ENCODE measurements at regions not wholly inside any gene's neighbourhood (a gene's known extent, or its start where the extent isn't known, plus 50 kb on each side); places are given as distances from the start of the nearest gene placed in this dataset.

DNA sequence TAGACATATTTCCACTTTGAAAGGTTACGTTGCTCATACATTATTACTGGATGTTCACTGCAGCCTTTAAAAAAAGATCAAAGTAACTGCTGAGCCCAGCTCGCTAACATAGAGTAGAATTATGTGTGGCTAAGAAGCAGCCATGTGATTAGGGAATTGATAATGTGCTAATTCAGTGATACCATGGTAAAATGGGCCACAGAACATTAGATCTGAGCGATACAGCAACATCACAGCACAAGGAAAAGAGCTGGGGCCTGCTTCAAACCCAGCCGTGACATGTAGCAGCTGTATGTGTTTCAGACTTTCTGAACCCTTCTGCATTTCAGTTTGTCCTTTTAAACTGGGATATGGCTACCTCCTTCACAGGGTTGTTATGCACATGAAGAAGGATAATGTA is 92.3 kb upstream of the LMNTD1 start:
- Histone ChIP-seq H2AFZ (ENCODE audit: low read length, unreplicated experiment) (no peak overlapping the region), H3K27me3 (ENCODE audit: insufficient read depth, low read length) (no peaks in the 10 kb centered on the region), H3K4me3 (ENCODE audit: low read depth, low read length) (no peak overlapping the region), H3K79me2 (ENCODE audit: control insufficient read depth, insufficient read depth, low read length, unreplicated experiment) (no peaks in the 10 kb centered on the region), H3K27ac (ENCODE audit: low read depth, low read length) (no peak overlapping the region), H3K36me3 (ENCODE audit: insufficient read depth, low read length) (no peaks in the 10 kb centered on the region), H3K4me1 (ENCODE audit: control insufficient read depth, insufficient read depth, low read length, unreplicated experiment) (peaks cover 7% of the 10 kb centered on the region)

DNA sequence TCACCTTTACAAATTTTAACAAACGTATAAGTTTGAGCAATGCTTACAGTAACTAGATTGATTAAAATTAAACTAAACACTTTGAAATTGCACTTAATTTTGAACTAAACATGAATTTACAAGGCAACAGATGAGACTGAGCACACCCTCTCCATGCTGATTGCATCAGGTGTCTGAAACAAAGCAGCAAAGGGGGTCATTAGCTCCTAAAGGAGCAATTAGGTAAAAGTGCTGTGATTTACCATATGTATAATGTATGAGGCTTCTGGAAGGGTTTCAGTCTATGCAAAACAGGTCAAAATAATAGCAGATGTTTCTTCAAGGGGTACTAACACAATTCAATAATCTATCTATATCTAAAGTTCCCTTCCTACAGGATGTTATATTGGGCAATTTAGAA is 98.8 kb upstream of the LMNTD1 start:
- Histone ChIP-seq H3K4me3 (ENCODE audit: low read depth, low read length) (no peak overlapping the region), H3K27me3 (ENCODE audit: insufficient read depth, low read length) (no peaks in the 10 kb centered on the region), H3K4me1 (ENCODE audit: control insufficient read depth, insufficient read depth, low read length, unreplicated experiment) (peaks cover 7% of the 10 kb centered on the region), H3K79me2 (ENCODE audit: control insufficient read depth, insufficient read depth, low read length, unreplicated experiment) (no peaks in the 10 kb centered on the region), H2AFZ (ENCODE audit: low read length, unreplicated experiment) (no peak overlapping the region), H3K36me3 (ENCODE audit: insufficient read depth, low read length) (no peaks in the 10 kb centered on the region), H3K27ac (ENCODE audit: low read depth, low read length) (no peak overlapping the region)

DNA sequence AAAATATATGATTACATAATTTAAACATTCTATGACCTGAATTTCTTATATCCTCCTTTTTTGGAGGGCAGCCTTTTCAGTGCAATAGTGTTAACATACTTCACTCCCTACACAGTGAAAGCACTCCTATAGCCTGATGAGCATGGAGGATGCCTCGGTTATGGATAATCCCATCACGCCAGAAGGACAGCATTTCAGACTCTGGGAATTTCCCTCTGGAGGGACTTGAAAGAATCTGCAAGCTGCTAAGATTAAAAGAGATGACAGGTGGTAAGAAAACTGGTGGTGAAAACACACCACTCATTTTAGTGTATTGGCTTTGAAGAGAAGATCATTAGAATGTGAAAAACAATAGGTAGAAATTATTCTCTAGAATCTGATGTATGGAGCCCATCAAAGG is 99.3 kb upstream of the LMNTD1 start:
- H3K36me3 ChIP-seq (ENCODE audit: insufficient read depth, low read length) = no peaks in the 10 kb centered on the region
- no peaks in the 10 kb centered on the region for H3K27me3 ChIP-seq (ENCODE audit: insufficient read depth, low read length)
- H2AFZ ChIP-seq (ENCODE audit: low read length, unreplicated experiment) = no peak overlapping the region
- H3K79me2 ChIP-seq (ENCODE audit: control insufficient read depth, insufficient read depth, low read length, unreplicated experiment) = no peaks in the 10 kb centered on the region
- H3K27ac ChIP-seq (ENCODE audit: low read depth, low read length) = no peak overlapping the region
- H3K4me1 ChIP-seq (ENCODE audit: control insufficient read depth, insufficient read depth, low read length, unreplicated experiment) = peaks cover 7% of the 10 kb centered on the region
- no peak overlapping the region for H3K4me3 ChIP-seq (ENCODE audit: low read depth, low read length)

DNA sequence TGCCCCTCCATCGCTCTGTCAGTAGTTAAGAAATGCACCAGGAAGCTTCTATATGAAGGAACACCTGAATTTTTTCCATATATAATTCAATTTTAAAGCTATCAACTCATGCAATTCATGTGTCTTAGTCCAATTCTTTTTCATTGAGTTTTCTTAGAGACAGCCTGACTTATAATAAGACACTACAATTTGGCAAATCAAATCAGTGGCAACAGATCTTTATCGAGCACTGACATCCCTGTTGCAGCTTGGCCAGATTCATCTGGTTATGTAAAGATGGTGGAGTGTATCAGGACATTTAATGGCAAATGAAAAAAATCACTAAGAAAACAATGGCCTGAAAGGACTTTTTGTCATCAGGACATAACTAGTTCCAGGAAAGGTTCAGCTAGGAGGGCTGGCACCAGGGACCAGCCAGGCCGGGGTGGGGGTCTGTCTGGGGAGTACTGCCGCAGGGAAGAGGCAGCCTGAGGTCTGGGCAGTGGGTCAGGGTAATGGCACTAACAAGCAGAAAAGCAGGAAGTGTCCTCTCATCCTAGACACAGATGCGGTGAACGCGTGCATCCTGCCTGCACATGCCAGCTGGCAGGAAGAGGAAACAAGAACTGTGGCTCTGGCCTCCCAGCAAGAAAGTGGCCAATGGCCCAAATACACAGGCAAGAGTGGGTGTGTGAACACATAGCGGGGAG is 100.5 kb upstream of the LMNTD1 start:
- H2AFZ ChIP-seq (ENCODE audit: low read length, unreplicated experiment) = no peak overlapping the region
- H3K79me2 ChIP-seq (ENCODE audit: control insufficient read depth, insufficient read depth, low read length, unreplicated experiment) = no peaks in the 10 kb centered on the region
- no peaks in the 10 kb centered on the region for H3K27me3 ChIP-seq (ENCODE audit: insufficient read depth, low read length)
- no peaks in the 10 kb centered on the region for H3K36me3 ChIP-seq (ENCODE audit: insufficient read depth, low read length)
- peaks cover 3% of the 10 kb centered on the region for H3K4me1 ChIP-seq (ENCODE audit: control insufficient read depth, insufficient read depth, low read length, unreplicated experiment)
- no peak overlapping the region for H3K4me3 ChIP-seq (ENCODE audit: low read depth, low read length)
- H3K27ac ChIP-seq (ENCODE audit: low read depth, low read length) = no peak overlapping the region

DNA sequence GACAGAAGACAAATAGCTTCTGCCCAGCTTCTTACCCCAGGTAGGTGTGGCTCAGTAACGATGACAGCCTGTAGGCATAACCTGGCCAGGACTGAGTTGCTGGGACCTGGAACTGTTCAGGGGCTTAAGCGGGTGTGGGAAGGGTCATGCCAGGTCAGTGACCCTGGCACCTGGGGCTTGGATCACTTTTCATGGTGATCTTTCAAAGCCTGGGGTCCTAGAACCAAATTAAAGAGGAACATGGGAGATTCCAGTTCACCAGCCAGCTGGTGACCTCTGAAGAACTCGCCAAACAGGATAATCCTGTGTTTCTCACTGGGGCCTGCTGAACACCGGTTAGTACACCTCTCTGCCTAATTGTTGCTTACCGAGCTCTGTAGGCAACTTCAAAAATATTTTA is 102.6 kb upstream of the LMNTD1 start:
- H3K27ac ChIP-seq (ENCODE audit: low read depth, low read length) = no peak overlapping the region
- no peak overlapping the region for H3K4me3 ChIP-seq (ENCODE audit: low read depth, low read length)
- no peak overlapping the region for H2AFZ ChIP-seq (ENCODE audit: low read length, unreplicated experiment)

DNA sequence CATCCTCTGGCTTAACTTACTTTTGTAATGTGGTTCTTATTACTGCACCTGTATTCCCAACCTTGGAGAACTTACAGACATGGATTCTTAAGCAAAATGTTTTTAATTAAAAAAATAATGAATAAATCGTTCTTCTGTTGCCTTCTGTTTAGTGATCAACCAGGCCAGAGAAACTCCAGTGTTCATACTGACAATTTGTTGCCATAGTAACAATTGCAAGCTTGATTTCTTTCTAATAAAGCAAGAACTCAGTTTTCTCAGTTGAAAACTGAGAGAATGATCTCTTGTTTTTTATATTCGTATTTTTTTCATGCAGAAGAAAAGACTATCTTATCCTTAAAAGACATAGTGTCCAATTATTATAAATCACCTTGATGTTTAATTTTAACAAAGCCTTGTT is 106.5 kb upstream of the LMNTD1 start:
- no peak overlapping the region for H3K4me3 ChIP-seq (ENCODE audit: low read depth, low read length)
- H2AFZ ChIP-seq (ENCODE audit: low read length, unreplicated experiment) = no peak overlapping the region
- H3K79me2 ChIP-seq (ENCODE audit: control insufficient read depth, insufficient read depth, low read length, unreplicated experiment) = no peaks in the 10 kb centered on the region
- no peaks in the 10 kb centered on the region for H3K36me3 ChIP-seq (ENCODE audit: insufficient read depth, low read length)
- no peaks in the 10 kb centered on the region for H3K4me1 ChIP-seq (ENCODE audit: control insufficient read depth, insufficient read depth, low read length, unreplicated experiment)
- no peak overlapping the region for H3K27ac ChIP-seq (ENCODE audit: low read depth, low read length)
- no peaks in the 10 kb centered on the region for H3K27me3 ChIP-seq (ENCODE audit: insufficient read depth, low read length)

More for the DNA sequence above, 102.6 kb upstream of the LMNTD1 start:
- H3K4me1 ChIP-seq (ENCODE audit: control insufficient read depth, insufficient read depth, low read length, unreplicated experiment) = no peaks in the 10 kb centered on the region
- no peaks in the 10 kb centered on the region for H3K36me3 ChIP-seq (ENCODE audit: insufficient read depth, low read length)
- no peaks in the 10 kb centered on the region for H3K79me2 ChIP-seq (ENCODE audit: control insufficient read depth, insufficient read depth, low read length, unreplicated experiment)
- no peaks in the 10 kb centered on the region for H3K27me3 ChIP-seq (ENCODE audit: insufficient read depth, low read length)

DNA sequence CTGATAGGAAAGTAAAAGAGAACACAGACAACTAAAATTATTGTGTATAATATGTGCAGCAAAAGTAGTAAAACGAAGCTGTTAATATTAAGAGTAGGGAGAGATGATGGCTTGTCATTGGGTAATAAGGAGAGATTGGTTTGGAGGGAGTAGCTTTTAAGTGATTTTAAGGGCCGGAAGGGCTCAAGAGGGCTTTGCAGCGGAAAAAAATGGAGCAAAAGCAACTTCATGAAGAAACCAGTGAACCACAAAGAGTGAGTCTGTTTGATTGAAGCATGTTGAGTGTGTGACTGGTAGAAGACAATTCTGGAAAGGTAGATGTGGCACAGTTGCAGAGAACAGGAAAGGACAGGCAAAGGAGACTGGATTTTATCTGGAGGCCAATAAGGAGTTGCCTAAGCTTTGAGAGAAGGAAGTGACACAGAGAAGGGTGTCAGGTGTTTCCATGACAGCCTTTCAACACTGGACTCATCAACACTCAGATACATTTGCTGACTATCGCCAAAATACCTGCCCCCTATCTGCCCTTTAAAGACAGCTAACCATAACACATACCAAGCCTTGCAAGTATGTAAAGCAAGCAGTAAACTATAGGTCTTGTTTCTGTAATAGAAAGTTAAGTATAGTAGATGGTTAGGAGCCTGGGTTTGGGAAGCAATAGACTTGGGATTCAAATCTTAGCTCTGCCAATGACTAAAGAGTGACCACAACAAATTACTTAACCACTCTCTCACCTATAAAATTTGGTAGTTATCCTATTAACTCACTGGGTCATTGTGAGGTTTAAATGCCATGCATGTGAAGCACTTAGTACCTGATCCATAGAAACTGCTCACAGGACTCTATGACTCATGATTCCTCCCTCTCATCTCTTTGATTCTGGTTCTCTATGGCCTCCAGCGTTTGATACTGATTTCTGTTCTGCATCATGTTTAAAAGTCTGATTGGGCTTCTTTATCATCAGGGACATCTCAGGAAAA is 117.3 kb upstream of the LMNTD1 start:
- Histone ChIP-seq H3K27me3 (ENCODE audit: insufficient read depth, low read length) (no peaks in the 10 kb centered on the region), H3K4me3 (ENCODE audit: low read depth, low read length) (no peak overlapping the region), H3K4me1 (ENCODE audit: control insufficient read depth, insufficient read depth, low read length, unreplicated experiment) (no peaks in the 10 kb centered on the region), H3K79me2 (ENCODE audit: control insufficient read depth, insufficient read depth, low read length, unreplicated experiment) (no peaks in the 10 kb centered on the region), H3K27ac (ENCODE audit: low read depth, low read length) (no peak overlapping the region), H3K36me3 (ENCODE audit: insufficient read depth, low read length) (no peaks in the 10 kb centered on the region), H2AFZ (ENCODE audit: low read length, unreplicated experiment) (no peak overlapping the region)

DNA sequence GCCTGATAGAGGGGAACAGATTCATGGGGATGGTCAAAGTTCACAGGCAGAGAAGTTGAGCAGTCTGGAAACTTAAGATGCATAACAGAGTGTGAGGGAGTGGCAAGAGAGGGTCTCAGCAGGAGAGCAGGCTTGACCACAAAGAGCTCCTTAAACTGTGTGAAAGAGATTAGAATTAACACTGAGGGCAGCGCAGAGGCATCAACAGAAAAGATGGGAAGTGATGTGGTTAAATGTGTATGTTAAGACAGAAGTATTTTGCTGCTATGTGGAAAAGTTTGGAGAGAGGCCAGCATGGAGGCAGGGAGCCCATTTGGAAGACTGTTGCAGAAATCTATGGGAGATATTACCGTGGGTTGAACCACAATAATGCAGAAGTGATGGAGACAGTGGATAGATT is 122.7 kb upstream of the LMNTD1 start:
- Histone ChIP-seq H3K79me2 (ENCODE audit: control insufficient read depth, insufficient read depth, low read length, unreplicated experiment) (no peaks in the 10 kb centered on the region), H3K36me3 (ENCODE audit: insufficient read depth, low read length) (no peaks in the 10 kb centered on the region), H2AFZ (ENCODE audit: low read length, unreplicated experiment) (no peak overlapping the region), H3K27me3 (ENCODE audit: insufficient read depth, low read length) (no peaks in the 10 kb centered on the region), H3K27ac (ENCODE audit: low read depth, low read length) (no peak overlapping the region), H3K4me1 (ENCODE audit: control insufficient read depth, insufficient read depth, low read length, unreplicated experiment) (no peaks in the 10 kb centered on the region), H3K4me3 (ENCODE audit: low read depth, low read length) (no peak overlapping the region)

DNA sequence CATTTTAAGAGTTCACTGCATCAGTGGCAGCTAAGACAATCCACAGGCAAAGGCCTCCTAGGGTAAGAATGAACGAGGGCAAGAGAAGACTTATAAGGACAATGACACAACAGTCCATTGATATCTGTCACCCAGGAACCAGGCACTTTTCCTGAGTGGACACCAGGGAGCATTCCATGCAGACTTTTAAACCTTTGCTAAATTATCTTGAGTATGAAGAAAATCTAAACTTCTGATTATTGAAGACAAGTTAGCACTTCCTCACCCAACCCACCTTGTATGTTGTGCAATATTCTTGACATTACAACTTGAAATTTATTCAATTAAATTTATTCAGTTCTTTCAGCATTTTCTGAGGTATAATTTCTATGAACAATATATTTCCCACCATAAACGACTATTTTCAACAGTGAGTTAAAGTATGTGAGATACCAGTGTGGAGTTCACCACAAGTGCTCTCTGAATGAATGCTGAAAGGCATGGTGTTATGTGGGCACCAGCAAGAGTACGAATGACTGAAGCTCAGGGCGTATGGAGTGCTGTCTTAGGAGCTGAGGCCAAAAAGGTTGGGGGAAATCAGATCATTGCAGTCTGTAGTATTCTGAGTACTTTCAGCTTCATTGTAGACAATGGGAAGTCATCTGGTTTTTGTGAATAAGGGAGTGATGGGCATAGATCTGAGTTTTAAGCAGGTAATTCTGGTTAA is 124.3 kb upstream of the LMNTD1 start:
- H3K27me3 ChIP-seq (ENCODE audit: insufficient read depth, low read length) = no peaks in the 10 kb centered on the region
- no peak overlapping the region for H2AFZ ChIP-seq (ENCODE audit: low read length, unreplicated experiment)
- no peak overlapping the region for H3K27ac ChIP-seq (ENCODE audit: low read depth, low read length)
- H3K4me1 ChIP-seq (ENCODE audit: control insufficient read depth, insufficient read depth, low read length, unreplicated experiment) = no peaks in the 10 kb centered on the region
- H3K4me3 ChIP-seq (ENCODE audit: low read depth, low read length) = no peak overlapping the region
- no peaks in the 10 kb centered on the region for H3K36me3 ChIP-seq (ENCODE audit: insufficient read depth, low read length)
- no peaks in the 10 kb centered on the region for H3K79me2 ChIP-seq (ENCODE audit: control insufficient read depth, insufficient read depth, low read length, unreplicated experiment)

DNA sequence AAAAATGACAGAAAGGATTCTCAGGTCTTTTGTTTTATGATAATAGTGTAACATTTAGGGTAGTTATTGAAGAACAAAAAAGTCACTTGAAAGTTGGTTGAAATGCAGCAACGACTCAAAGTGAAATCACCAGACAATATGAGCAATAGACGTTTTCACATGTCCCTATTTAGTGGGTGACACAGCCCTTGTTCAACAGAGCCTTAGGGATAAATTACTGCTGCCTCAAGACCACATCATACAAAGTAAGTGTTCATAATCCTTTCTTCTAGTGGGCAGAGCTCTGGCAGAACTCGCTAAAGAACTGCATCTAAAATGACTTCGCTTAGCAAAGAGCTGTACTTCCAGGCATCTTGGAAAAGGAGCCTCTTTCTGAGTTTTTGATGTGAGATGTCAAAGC is 128.5 kb upstream of the LMNTD1 start:
- H2AFZ ChIP-seq (ENCODE audit: low read length, unreplicated experiment) = no peak overlapping the region
- no peak overlapping the region for H3K27ac ChIP-seq (ENCODE audit: low read depth, low read length)
- no peaks in the 10 kb centered on the region for H3K27me3 ChIP-seq (ENCODE audit: insufficient read depth, low read length)
- no peaks in the 10 kb centered on the region for H3K4me1 ChIP-seq (ENCODE audit: control insufficient read depth, insufficient read depth, low read length, unreplicated experiment)
- no peaks in the 10 kb centered on the region for H3K36me3 ChIP-seq (ENCODE audit: insufficient read depth, low read length)
- H3K4me3 ChIP-seq (ENCODE audit: low read depth, low read length) = no peak overlapping the region
- no peaks in the 10 kb centered on the region for H3K79me2 ChIP-seq (ENCODE audit: control insufficient read depth, insufficient read depth, low read length, unreplicated experiment)
